Glomerular visceral epithelial cell (primary cell): ENCODE measurements at regions not wholly inside any gene's neighbourhood (a gene's known extent, or its start where the extent isn't known, plus 50 kb on each side); places are given as distances from the start of the nearest gene placed in this dataset.
A peak's percentile ranks its signal among the peaks of the same experiment; 100 is the strongest.
"Not testable (repeated sequence)": the region's sequence is repeated elsewhere in the genome, so short reads cannot be mapped to it uniquely, and the experiment has no call there.

Experiments used
- DNase-seq: peaks from one replicate; pipeline ENCODE4 v3.0.0-alpha.2; 2016; ENCODE audit errors: extremely low spot score

- no peak for DNase-seq
These were observed 108.6 kb upstream of the NR3C2 start for GRCh38 chr4:148550788-148551187.

- DNase-seq: no peak
These were observed 100.9 kb upstream of the NR3C2 start for GRCh38 chr4:148542922-148543623.

- DNase-seq: no peak
These were observed 98.6 kb upstream of the NR3C2 start for GRCh38 chr4:148540622-148541326.

- no peak for DNase-seq
These were observed 97.2 kb upstream of the NR3C2 start for GRCh38 chr4:148539387-148539786.

- not testable (repeated sequence) for DNase-seq
These were observed 91.6 kb upstream of the NR3C2 start for GRCh38 chr4:148533851-148534250.

- DNase-seq: peak; percentile 39
These were observed 87.9 kb upstream of the NR3C2 start for GRCh38 chr4:148530114-148530513.

GRCh38 chr4:148527571-148527970 is 85.4 kb upstream of the NR3C2 start:
- no peak for DNase-seq

GRCh38 chr4:148522995-148523394 is 80.8 kb upstream of the NR3C2 start:
- DNase-seq: no peak

- DNase-seq: peak; percentile 54
These were observed 73.0 kb upstream of the NR3C2 start for GRCh38 chr4:148515248-148515647.

GRCh38 chr4:148514581-148514980 is 72.4 kb upstream of the NR3C2 start:
- DNase-seq: no peak

- no peak for DNase-seq
These were observed 71.8 kb upstream of the NR3C2 start for GRCh38 chr4:148514041-148514440.

- DNase-seq: no peak
These were observed 68.0 kb upstream of the NR3C2 start for GRCh38 chr4:148510211-148510610.

- DNase-seq: no peak
These were observed 61.5 kb upstream of the NR3C2 start for GRCh38 chr4:148503681-148504080.

GRCh38 chr4:148497258-148497657 is 55.0 kb upstream of the NR3C2 start:
- DNase-seq: no peak

- DNase-seq: no peak
These were observed 53.2 kb upstream of the NR3C2 start for GRCh38 chr4:148495463-148495862.
